ENCODE measurements at regions not wholly inside any gene's neighbourhood (a gene's known extent, or its start where the extent isn't known, plus 50 kb on each side); places are given as distances from the start of the nearest gene placed in this dataset.

GRCh38 chr9:79143211-79143610 is 428.6 kb upstream of the TLE4 start:
- TF ChIP-seq CTCF (IDR thresholded peaks at IDR 0.05) (no peak), POLR2A (IDR thresholded peaks at IDR 0.05) (no peak), EP300 (IDR thresholded peaks at IDR 0.05) (no peak)
